HG02623 (cell line): ENCODE measurements at regions not wholly inside any gene's neighbourhood (a gene's known extent, or its start where the extent isn't known, plus 50 kb on each side); places are given as distances from the start of the nearest gene placed in this dataset.
"Not testable (repeated sequence)": the region's sequence is repeated elsewhere in the genome, so short reads cannot be mapped to it uniquely, and the experiment has no call there.

ENCODE experiments used
- ATAC-seq: cut with Tn5 transposase; IDR thresholded peaks from one replicate; pipeline ENCODE4 v1.9.1; 2021; ENCODE audit warnings: moderate library complexity; ENCODE audit not compliant: unreplicated experiment

GRCh38 chr2:150066490-150066889 lies 421.0 kb downstream of the RND3 start:
- ATAC-seq: no peak

- no peak for ATAC-seq
These were observed 423.4 kb downstream of the RND3 start for GRCh38 chr2:150063931-150064548.

GRCh38 chr2:150063432-150063889 lies 424.0 kb downstream of the RND3 start:
- no peak for ATAC-seq

DNA sequence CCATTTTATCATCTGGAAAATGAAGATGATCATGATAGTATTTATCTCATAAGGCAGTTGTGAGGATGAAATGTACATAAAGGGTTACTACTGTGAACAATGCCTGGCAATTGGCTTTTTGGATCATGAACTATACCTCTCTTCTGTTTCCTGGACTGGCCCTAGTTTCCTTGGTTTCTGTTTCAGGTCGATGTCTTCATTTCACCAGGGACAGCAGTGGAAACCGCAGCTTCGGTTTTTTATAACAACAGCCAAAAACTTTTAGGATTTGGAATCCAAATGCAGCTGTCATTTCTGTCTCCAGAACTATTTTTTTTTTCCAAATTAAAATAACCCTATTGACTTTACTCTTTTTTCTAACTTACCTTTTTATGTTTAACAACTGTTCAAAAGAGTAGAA lies 425.1 kb downstream of the RND3 start:
- no peak for ATAC-seq

- no peak for ATAC-seq
These were observed 427.1 kb downstream of the RND3 start for GRCh38 chr2:150060341-150060740.

GRCh38 chr2:150059676-150060075 lies 427.8 kb downstream of the RND3 start:
- not testable (repeated sequence) for ATAC-seq

- ATAC-seq: no peak
These were observed 435.0 kb downstream of the RND3 start for GRCh38 chr2:150052457-150052856.

DNA sequence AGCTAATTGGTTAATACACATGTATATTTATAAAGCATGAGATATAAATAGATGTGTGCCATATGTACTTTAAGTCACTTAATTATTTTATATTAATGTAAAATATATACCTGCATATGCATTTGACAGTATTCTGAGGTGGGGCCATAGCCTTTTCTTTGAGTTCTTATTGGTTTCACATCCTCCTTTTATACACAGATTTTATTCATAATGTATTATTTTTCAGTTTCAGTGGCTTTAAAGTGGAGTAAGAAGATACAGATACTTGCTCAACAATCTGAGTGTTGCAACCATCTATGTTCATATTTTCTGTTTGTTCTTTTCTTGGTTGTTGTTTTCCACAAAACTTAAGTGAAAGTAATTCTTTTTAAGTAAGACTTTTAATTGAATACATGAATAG lies 436.5 kb downstream of the RND3 start:
- ATAC-seq: no peak

GRCh38 chr2:150050036-150050435 lies 437.4 kb downstream of the RND3 start:
- no peak for ATAC-seq

DNA sequence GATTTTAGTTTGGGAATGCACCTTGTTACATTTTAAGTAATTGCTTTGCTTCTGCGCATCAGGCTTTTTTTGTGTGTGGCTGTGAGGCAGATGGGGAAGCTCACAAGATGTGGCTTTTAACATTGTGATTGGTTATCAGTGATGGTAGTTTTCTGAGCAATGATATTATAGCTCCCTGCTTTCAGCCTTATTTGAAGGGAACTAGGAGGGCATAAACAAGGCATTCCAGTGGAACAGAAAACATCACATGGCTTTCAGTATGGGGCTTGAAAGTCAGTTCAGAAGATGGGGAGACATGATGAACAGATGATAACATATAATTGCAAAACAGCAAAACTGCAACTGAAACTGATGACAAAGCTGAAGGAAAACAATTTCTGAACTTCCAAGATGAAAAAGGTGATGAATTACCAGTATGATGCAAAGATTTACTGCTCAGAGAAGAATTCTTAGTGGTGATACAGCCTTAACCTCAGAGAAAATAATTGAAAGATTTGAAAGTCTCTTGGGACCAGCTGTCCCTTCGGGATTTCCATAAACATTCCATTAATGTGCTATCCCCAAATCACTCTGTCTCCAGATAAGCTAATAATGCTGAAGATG lies 439.7 kb downstream of the RND3 start:
- ATAC-seq: no peak

DNA sequence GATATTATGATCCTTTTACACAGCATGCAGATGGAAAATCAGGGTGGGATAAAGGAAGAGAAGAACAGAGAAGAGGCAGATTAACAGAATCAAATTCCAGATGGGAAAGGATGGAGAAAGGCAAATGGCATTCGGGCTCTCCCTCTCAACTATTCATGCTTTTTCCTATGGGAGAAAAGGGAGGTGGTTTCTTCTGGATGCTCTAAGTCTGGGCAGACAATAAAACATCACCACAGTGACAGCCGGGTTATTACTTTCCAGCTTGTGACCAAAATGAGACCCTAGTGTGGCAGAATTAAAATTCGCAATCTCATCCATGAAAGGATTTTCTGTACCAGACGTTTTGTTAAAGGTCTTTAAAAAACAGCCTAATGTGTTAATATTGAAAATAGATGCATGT lies 440.7 kb downstream of the RND3 start:
- no peak for ATAC-seq

GRCh38 chr2:150046211-150046610 lies 441.3 kb downstream of the RND3 start:
- ATAC-seq: no peak

GRCh38 chr2:150045601-150046000 lies 441.9 kb downstream of the RND3 start:
- ATAC-seq: no peak

GRCh38 chr2:150043172-150043500 lies 444.3 kb downstream of the RND3 start:
- no peak for ATAC-seq

DNA sequence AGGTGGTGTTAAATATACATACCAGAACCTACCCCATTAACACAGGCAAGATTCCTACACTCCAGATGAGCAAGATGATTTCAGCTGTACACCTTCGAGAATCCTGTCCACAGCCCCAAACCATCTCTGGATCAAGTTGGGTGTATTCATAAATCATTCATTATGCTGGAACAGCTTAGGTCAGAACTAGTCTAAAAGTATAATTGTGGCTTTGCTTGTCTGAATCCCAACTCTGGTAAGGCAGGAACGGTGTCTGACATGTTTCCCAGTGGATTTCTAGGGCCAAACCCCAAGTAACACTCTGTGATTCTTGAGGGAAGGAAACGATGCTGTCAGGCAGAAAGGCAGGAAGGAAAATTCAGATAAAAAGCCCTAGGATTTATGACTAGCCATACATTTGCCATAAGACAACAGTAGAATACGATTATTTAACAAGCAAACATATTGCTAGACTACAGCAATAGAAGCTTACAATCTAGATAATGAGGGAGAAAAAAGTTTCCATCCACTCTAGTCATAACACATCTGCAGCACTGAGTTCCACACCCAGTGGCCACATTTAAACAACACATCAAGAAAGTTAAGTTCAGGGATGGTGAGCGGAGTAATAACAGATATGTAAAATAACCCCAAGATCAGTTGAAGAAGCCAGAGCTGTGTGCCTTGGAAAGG lies 444.8 kb downstream of the RND3 start:
- no peak for ATAC-seq

DNA sequence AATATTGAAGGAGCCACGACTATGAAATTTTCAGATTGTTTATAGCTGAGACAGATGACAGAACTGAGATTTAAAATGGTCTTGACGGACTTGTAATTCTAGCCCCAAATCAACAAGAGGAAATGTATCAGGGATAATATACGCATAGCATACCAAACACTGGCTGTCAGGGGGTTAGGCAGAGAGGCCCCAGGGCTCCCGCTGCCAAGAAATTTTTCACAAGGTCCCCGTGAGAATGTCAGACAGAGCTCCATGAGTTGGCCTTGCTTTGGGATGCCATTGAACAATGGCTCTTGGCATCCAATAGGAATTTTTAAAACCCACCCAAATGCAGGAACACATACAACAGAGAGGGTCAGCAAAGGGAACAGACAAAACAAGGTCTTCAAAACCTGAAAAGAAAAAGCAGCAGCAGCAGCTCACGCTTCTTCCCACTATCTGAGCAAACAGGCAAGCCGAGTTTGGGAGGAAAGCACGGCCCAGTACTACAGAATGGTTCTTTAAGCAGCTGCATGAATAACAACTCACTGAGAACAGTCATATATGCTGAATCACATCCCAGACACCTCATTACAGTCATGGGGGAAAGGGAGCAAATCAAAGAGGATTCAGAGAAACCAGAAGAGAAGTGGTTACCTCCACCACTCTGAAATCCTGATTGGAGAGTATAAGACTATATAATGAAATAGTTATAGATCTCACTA lies 445.6 kb downstream of the RND3 start:
- no peak for ATAC-seq

DNA sequence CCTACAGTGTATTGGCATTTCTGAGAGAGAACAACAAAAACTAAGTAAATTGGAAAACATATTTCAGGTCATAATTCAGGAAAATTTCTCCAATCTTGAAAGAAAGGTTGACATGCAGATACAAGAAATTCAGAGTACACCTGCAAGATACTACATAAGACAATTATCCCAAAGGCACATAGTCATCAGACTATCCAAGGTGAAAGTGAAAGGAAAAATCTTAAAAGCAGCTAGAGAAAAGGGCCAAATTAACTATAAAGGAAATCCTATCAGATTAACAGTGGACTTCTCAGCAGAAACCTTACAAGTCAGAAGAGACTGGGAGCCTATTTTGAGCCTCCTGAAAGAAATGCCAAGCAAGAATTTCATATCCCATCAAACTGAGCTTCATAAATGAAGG lies 449.0 kb upstream of the MMADHC start:
- ATAC-seq: no peak

- ATAC-seq: no peak
These were observed 447.1 kb upstream of the MMADHC start for GRCh38 chr2:150034665-150035064.

DNA sequence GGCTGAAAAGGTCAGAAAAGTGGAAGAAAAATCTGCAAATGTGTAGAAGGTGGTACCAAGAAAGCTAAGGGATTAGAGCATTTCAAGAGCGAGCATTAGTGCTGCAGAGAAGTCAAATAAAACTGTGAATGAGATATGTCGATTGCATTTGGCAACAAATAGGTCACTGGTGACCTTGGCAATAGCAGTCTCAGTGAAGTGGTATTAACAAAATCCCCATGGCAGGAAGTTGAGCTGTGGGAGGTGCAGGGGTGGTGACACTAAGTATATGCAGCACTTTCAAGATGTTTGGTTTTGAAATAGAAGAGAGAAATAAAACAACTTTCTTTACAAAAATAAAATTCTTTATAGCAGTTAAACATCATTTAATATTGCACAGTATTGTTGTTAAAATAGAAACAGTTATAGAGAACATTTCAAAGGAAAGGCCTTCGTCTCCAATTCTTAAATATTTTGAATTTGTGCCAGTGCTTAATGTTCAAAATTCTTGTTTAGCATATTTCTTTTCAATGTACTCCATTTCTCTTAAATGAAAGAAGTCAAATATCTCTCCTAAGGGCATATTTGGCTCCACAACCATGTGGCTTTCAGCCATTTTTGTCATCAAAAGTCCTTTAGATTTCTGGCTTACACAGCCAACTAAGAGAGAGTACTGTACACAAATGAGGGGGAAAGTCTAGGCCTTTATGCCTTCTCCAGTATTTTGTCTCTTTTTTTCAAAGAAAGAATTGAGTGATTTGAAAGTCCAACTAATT lies 443.0 kb upstream of the MMADHC start:
- no peak for ATAC-seq

DNA sequence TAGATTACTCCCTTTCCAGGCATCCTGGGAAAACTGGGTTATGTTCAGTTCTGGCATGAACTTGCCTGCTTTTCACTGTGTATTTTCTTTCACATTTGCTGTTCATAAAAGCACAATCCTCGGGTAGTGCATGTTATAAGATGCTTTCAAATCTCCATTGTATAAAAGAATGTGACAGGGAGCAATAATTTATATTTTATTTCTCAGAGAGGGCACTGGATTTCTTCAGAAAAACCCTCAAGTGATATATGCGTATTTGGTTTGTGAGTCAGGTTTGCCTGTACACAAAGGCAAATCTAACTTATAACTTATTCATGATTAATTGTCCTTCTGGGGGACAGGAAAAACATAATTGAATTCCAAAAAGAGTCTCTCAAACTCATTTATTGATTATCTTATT lies 440.7 kb upstream of the MMADHC start:
- ATAC-seq: no peak

DNA sequence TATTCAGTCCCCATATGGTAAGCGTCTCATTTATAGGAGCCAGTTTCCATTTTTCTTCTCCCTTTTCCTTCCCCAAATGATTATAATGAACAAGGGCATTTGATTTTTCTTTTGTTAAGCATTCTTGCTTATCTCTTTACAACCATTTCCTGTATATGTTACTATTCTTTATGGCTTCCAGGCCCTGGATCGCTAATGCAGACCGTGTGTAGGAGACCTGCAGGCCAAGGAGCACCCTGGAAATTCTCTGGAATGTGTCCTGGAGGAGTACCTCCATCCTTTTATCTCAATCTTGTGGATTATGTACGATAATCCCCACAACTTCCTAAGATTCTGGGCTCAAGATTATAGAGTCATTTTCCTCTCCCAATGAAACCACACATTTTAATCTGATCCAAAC lies 439.6 kb upstream of the MMADHC start:
- no peak for ATAC-seq
